GM12878 (cell line): ENCODE measurements at regions not wholly inside any gene's neighbourhood (a gene's known extent, or its start where the extent isn't known, plus 50 kb on each side); places are given as distances from the start of the nearest gene placed in this dataset.

ENCODE experiments used
- ATAC-seq: fragments of 200-7000 bp; cut with Tn5 transposase; 3 replicates; pipeline ENCODE4 v1.9.1; 2020; ENCODE audit warnings: mild to moderate bottlenecking, moderate library complexity
- BruUV-seq: library from RNA; stranded (reverse); fragments of 400-500 nt; replicated peaks from 2 replicates; lab custom pipeline; 2021; lab: Mats Ljungman, UMichigan
- CTCF ChIA-PET: fragments of 300-600 bp; sonication (Branson Sonifier 250); formaldehyde crosslinking; extraction: SDS; loops from one replicate; lab custom pipeline; 2021; ENCODE audit warnings: inconsistent platforms; lab: Yijun Ruan, JAX
- POLR2A ChIA-PET: fragments of 350-600 bp; formaldehyde crosslinking; extraction: SDS; loops from one replicate; lab custom pipeline; 2021; ENCODE audit warnings: inconsistent platforms; lab: Charles Lee
- RAD21 ChIA-PET: fragments of 300-600 bp; sonication (Branson Sonifier 250); formaldehyde crosslinking; loops from one replicate; lab custom pipeline; 2023; ENCODE audit warnings: antibody characterized with exemption; ENCODE audit not compliant: unreplicated experiment; lab: Charles Lee
- SMC1A ChIA-PET: fragments of 300-600 bp; sonication (Branson Sonifier 250); formaldehyde crosslinking; loops from one replicate; lab custom pipeline; 2023; ENCODE audit not compliant: unreplicated experiment, uncharacterized antibody; lab: Charles Lee
- DNase-seq: peaks from one replicate; pipeline ENCODE4 v3.0.0-alpha.2; 2011; ENCODE audit warnings: low read depth, low spot score
- FAIRE-seq: peaks from 3 replicates; lab custom pipeline; 2011; peaks lifted over from hg19 to GRCh38; lab: Jason Lieb, UNC
- H2AFZ ChIP-seq: 2 replicates; pipeline ENCODE4 v1.6.0; 2011; ENCODE audit warnings: low read depth, low read length, control low read depth; ENCODE audit not compliant: control insufficient read depth
- H3K27ac ChIP-seq: 2 replicates; pipeline ENCODE4 v1.5.1; 2011; ENCODE audit warnings: control low read depth; ENCODE audit not compliant: control insufficient read depth, insufficient read depth
- H3K27me3 ChIP-seq, 2 experiments: replicated peaks in 1 of 2; 2 replicates each; pipeline versions ENCODE4 v1.6.0 to v1.6.1; 2011; ENCODE audit warnings: low read length in 1 of 2; ENCODE audit not compliant: control insufficient read depth in 2 of 2, insufficient read depth in 2 of 2
- H3K36me3 ChIP-seq, 2 experiments: 2 replicates each; pipeline ENCODE4 v1.5.1; 2011; ENCODE audit warnings: low read length in 1 of 2; ENCODE audit not compliant: control insufficient read depth in 2 of 2, insufficient read depth in 2 of 2
- H3K4me1 ChIP-seq: 2 replicates; pipeline ENCODE4 v1.6.1; 2011; ENCODE audit warnings: mild to moderate bottlenecking, low read length, moderate library complexity, mixed read lengths; ENCODE audit not compliant: control insufficient read depth, insufficient read depth
- H3K4me2 ChIP-seq: 2 replicates; pipeline ENCODE4 v1.6.0; 2011; ENCODE audit warnings: control low read depth; ENCODE audit not compliant: control insufficient read depth, insufficient read depth
- H3K4me3 ChIP-seq: fragments of 200-600 bp; sonication (generic); 2 replicates; pipeline ENCODE4 v1.5.1; 2016
- H3K79me2 ChIP-seq: 2 replicates; pipeline ENCODE4 v1.6.0; 2011; ENCODE audit warnings: low read length; ENCODE audit not compliant: control insufficient read depth, insufficient read depth
- H3K9ac ChIP-seq: 2 replicates; pipeline ENCODE4 v1.8.0; 2011; ENCODE audit warnings: low read length, control low read depth, mixed read lengths; ENCODE audit not compliant: control insufficient read depth, insufficient read depth
- H3K9me3 ChIP-seq: replicated peaks from 3 replicates; pipeline ENCODE4 v1.5.1; 2011; ENCODE audit warnings: mild to moderate bottlenecking, low read length; ENCODE audit not compliant: control insufficient read depth, insufficient read depth
- H4K20me1 ChIP-seq: 2 replicates; pipeline ENCODE4 v1.6.0; 2011; ENCODE audit not compliant: control insufficient read depth, insufficient read depth
- BCLAF1 ChIP-seq: fragments of 450-650 bp; IDR thresholded peaks from 2 replicates; pipeline ENCODE4 v1.6.1; 2017; ENCODE audit warnings: antibody characterized with exemption, mild to moderate bottlenecking, moderate library complexity
- BHLHE40 ChIP-seq, 2 experiments: fragments of 450-650 bp in 1 of 2; IDR thresholded peaks; 2 replicates each; pipeline ENCODE4 v1.6.1; 2011 to 2017; ENCODE audit warnings: low read depth in 2 of 2, borderline replicate concordance in 1 of 2, improper control_type of control experiment in 1 of 2, low read length in 1 of 2, mild to moderate bottlenecking in 1 of 2
- CBX3 ChIP-seq: fragments of 200-600 bp; sonication (generic); IDR thresholded peaks from 2 replicates; pipeline ENCODE4 v1.6.1; 2016; ENCODE audit warnings: low read depth, borderline replicate concordance
- CHD1 ChIP-seq: IDR thresholded peaks from 2 replicates; pipeline ENCODE4 v1.6.1; 2012; ENCODE audit warnings: low read depth, low read length, improper control_type of control experiment
- E2F8 ChIP-seq: fragments of 450-650 bp; IDR thresholded peaks from 2 replicates; pipeline ENCODE4 v1.6.1; 2018; ENCODE audit warnings: mild to moderate bottlenecking, low read depth, moderate library complexity; ENCODE audit not compliant: partially characterized antibody
- E4F1 ChIP-seq: fragments of 450-650 bp; IDR thresholded peaks from 2 replicates; pipeline ENCODE4 v1.6.1; 2018; ENCODE audit warnings: borderline replicate concordance, mild to moderate bottlenecking; ENCODE audit not compliant: partially characterized antibody
- FOXM1 ChIP-seq: IDR thresholded peaks from 2 replicates; pipeline ENCODE4 v1.6.1; 2012; ENCODE audit warnings: low read depth, mild to moderate bottlenecking, inconsistent platforms, low read length, moderate library complexity
- HDAC6 ChIP-seq: fragments of 200-600 bp; sonication (generic); IDR thresholded peaks from one replicate; pipeline ENCODE4 v1.8.0; 2017; ENCODE audit warnings: antibody characterized with exemption; ENCODE audit not compliant: unreplicated experiment
- MYB ChIP-seq: fragments of 150-350 bp; IDR thresholded peaks from 2 replicates; pipeline ENCODE4 v1.6.1; 2014; ENCODE audit warnings: mild to moderate bottlenecking, low read depth, low read length, borderline replicate concordance
- NFXL1 ChIP-seq: fragments of 450-650 bp; IDR thresholded peaks from 2 replicates; pipeline ENCODE4 v1.6.1; 2017; ENCODE audit warnings: antibody characterized with exemption, mild to moderate bottlenecking, borderline replicate concordance
- RFX5 ChIP-seq: IDR thresholded peaks from 2 replicates; pipeline ENCODE4 v1.6.1; 2011; ENCODE audit warnings: low read depth, low read length, improper control_type of control experiment
- SUPT20H ChIP-seq: IDR thresholded peaks from 2 replicates; pipeline ENCODE4 v1.6.1; 2011; ENCODE audit warnings: low read depth, mild to moderate bottlenecking, low read length, moderate library complexity, borderline replicate concordance; ENCODE audit not compliant: control insufficient read depth
- ZNF217 ChIP-seq: fragments of 450-650 bp; IDR thresholded peaks from 2 replicates; pipeline ENCODE4 v1.6.1; 2017; ENCODE audit warnings: antibody characterized with exemption, mild to moderate bottlenecking
- WGBS: methylation state at CpG from one replicate; pipeline ENCODE4 v1.1.6; 2016; ENCODE audit warnings: low lambda C conversion rate; ENCODE audit not compliant: insufficient replicate concordance, insufficient coverage; ENCODE audit errors: missing lambda C conversion rate; 5-methylcytosine and 5-hydroxymethylcytosine counted together
- in situ Hi-C: fragments of 300-500 bp; cut with MboI; formaldehyde crosslinking; loops from 9 replicates; pipeline ENCODE4 v1.14.3; 2018; ENCODE audit warnings: mixed read lengths
- intact Hi-C: fragments of 100-400 bp; cut with micrococcal nuclease; formaldehyde crosslinking; loops from one replicate; pipeline ENCODE4 v1.14.2; 2022; ENCODE audit not compliant: unreplicated experiment

GRCh38 chr6:113394216-113394615, 462.9 kb upstream of the MARCKS start:
- BruUV-seq: no TSS peak
- CTCF ChIA-PET: no interaction called here
- RAD21 ChIA-PET: no interaction called here
- FAIRE-seq (no peak), ATAC-seq (no peak), DNase-seq (no peak)
- Histone ChIP-seq H3K9me3 (no peaks in the 10 kb centered on the region), H4K20me1 (no peaks in the 10 kb centered on the region), H2AFZ (no peak overlapping the region), H3K79me2 (no peaks in the 10 kb centered on the region), H3K4me2 (no peak overlapping the region), H3K4me1 (no peaks in the 10 kb centered on the region), H3K4me3 (no peak overlapping the region), H3K27ac (no peak overlapping the region), H3K27me3 (no peaks in the 10 kb centered on the region), H3K9ac (no peak overlapping the region), H3K36me3 (no peaks in the 10 kb centered on the region)
- intact Hi-C loops: no loop called here
- in situ Hi-C loops: no loop called here
- SMC1A ChIA-PET: no interaction called here
- POLR2A ChIA-PET: no interaction called here
- WGBS: 56% methylated on average over 4 of the region's 4 CpGs
- TF ChIP-seq HDAC6 (no peak), SUPT20H (no peak), BCLAF1 (no peak), NFXL1 (no peak), MYB (no peak), RFX5 (no peak), CBX3 (no peak), E4F1 (no peak), BHLHE40 (IDR thresholded peaks at IDR 0.05; ENCODE audit: borderline replicate concordance in 1 of 2, low read depth in 2 of 2, low read length in 1 of 2) (no peak), ZNF217 (no peak), CHD1 (no peak), E2F8 (no peak), FOXM1 (no peak)
